Suppressor macrophage treated with lipopolysaccharide for 1 hour (primary cell): ENCODE measurements at regions not wholly inside any gene's neighbourhood (a gene's known extent, or its start where the extent isn't known, plus 50 kb on each side); places are given as distances from the start of the nearest gene placed in this dataset.

Experiments
- DNase-seq, 3 donors: peaks; one replicate each; pipeline ENCODE4 v3.0.0-alpha.2; 2020 to 2022

DNA sequence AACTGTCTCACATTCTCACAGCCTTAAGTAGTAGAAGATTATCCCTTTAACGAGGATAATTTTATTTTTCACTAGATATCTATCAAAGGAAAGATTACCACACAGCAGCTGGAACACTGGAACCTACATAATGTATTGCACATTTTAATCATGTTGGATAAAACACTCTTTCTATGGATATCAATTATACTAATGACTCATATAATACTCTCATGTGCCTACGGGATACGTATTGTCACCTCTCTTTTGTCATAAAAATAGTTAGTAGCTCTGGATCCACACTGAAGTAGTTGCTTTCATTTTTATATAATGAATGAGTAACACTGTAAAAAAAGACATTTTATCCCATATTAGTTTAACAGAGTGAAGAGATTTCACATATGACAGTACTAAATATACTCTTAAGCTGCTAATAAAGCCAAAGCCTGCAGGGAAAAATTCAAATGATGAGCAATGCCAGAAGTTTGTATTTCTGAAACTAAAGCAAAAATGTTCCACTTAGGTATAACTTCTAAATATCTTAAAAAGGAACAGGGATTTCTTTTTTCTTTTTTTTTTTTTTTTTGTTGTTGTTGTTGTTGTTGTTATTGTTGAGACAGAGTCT, 408.7 kb upstream of the PKN2 start:
- no peak for DNase-seq

DNA sequence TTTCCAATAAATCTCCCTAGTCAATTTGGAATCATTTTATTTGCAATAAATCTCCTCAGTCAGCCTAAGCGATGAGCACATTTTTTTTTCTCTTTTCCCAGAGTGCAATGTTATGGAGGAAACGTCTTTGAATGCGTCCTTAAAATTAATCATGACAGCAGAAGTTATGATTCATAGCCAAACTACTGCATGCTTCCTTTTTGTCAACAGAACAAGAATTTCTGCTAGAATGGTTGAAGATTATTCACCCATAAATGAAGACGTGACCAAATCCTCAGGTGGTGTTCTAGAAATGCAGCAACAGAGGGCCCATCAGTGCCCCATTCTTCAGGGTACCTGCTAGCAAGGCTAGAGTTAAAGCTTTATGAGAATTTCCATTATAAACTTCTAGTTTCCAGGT, 407.9 kb upstream of the PKN2 start:
- peak in 1 of 3 donors; percentile 2 for DNase-seq

DNA sequence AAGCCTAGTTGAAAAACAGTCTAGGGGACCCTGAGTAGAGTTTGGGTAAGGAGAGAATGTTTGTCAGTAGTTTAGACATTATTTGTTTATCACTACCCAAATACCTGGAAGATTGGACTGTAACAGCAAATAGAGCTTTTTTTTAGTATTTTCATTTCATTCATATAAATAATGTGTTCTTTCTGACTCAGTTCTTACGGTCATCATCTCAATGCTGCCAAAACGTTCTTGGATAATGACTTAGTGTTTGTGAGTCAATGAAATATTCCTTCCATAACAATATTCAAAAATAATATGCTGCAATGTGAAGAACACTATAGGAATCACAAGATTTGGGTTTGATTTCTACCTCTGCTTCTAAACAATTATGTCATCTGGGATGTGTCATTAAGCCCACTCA, 400.0 kb upstream of the PKN2 start:
- no peak for DNase-seq

DNA sequence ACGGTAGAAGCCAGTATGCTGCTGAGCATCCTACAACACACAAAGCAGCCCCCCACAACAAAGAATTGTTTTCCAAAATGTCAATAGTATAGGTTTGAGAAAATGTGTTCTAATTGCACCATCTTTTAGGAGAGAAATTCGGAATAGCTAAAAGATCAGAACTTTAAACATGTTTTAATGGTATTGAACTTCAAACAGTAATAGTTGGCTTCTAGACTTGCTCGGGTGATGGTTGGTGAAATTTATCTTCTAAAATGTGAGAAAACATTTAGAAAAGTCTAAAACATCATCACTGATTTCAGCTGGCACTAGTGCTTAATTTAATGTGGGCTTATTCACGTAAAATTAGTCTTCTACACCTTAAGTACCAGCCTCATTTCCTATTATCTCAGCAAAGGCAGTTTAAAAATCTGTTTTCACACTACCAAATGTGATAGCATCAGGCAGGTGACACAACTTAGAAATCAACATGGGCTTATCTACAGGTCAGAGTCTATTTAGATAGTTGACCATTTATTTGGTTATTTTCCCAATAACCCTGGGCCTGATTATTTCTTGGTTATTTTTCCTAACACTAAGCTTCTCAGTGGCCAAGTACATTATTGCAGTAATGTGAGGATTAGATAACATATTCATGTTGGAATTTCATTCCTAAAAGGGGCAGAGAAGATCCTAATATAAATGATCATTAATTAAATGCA, 399.3 kb upstream of the PKN2 start:
- no peak for DNase-seq

DNA sequence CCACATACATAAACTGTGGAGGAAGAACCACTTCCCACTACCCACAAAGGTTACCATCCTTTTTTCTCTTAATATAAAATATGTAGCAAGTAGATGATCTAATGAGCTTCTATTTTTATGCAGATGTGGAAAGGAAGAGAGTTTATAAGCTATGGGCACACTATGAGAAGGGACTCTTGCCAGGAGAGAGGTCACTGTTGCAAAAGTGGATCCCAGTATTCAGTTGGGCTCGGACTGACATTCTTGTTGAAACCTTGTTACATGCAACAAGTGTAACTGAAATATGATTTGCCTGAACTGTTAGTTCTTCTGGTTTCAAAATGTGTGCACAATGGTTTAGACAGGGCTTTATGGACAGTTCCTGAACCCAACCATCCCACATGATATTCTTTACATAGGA, 397.4 kb upstream of the PKN2 start:
- no peak for DNase-seq

DNA sequence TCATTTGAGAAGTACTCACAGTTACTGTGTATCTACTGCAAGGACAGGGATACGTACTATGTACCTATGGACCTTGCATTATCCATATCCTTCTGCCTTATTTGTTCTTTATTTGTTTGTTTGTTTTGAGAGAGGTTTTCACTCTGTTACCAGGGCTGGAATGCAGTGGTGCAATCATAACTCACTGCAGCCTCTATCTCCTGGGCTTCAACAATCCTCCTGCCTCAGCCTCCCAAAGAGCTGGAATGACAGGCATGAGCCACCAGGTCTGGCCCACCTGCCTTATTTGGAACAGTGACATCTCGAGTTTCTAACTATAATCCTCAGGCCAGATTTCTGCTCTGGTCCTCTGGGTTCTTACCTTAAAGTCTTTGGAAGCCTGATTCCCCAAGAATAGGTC, 395.5 kb upstream of the PKN2 start:
- DNase-seq = no peak

DNA sequence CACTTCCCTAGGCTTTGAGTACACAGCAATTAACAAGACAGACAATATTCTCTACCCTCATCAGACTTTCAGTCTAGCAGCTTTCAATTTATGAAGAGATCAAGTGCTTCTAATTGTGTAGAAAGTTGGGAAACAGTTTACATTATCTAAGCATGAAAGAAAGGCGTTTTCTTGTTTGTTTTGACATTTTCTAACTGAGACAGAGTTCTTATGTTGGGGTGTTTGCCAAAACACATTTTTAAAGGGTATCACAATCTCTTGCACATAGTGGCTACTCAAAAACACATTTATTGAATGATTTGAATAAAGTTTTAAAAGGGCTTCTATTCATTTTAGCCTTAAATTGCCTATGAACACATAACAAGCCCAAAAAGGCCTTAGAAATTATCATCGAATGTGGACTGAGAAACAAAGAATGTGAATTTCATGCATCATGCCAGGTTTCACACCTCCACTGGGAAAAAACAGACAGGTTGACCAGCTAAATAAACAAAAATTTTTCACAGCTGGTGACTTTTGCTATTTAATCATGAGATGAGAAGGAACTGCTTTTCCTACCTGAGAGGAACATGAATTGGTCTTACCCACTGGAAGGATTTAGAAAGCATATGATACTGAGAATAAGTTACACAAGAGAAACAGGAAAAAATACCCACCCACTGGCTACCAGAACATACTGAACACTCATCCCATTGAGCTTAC, 394.5 kb upstream of the PKN2 start:
- no peak for DNase-seq

DNA sequence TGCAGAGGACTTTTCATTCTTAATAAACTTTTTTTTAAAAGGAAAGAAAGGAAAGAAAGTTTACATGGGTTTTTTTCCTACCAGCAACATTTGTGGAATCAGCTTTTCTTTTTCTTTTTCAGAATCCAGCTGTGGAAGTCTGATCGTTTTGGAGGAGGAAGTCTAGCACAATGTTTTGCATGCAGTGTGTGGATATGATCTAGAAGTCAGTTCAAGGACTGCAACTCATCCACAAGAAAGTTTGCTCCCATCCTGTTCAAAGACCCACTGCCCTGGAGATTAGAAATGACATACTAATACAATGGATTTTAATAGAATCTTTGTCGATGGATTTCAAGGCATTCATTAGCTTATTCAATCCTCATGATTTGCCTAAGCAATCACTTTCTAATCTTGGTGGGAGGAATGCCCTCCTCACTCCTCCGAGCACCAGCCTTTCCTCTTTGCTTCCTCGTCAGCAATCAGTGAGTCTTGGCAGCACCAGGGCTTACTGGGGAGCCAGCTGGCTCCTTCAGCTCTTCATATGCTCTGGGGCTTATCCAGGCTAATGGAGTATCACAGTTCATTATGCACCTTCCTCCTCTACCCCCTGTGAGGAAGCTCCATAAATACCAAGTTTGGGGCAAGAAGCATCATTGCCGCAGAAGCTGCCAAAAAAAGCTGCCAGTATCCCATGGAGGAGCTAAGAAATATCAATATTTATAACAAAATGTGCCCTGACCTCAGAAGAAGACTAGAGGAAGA, 392.3 kb upstream of the PKN2 start:
- no peak for DNase-seq

DNA sequence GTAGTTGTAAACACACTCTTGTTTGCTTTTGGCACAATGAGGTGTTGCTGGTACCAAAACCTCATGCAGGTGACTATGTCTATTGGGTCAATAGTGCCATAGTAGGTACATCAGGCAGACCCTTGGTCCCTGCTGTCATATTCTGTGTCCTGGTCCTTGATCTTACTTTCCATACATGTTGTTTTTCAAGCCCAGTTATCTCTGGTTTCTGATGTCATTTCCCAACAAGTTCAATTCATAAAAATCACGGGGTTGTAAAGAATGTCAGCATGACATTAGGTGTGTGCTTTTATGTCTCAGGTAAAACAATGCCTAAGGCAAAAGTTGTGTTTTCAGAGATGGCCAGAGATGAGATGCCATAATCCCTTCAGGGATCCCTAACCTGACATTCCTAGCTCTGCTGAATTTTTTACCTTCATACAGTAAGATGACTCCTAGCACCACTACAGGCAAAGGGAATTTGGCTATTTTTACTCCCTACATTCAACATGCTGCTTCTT, 390.3 kb upstream of the PKN2 start:
- no peak for DNase-seq

DNA sequence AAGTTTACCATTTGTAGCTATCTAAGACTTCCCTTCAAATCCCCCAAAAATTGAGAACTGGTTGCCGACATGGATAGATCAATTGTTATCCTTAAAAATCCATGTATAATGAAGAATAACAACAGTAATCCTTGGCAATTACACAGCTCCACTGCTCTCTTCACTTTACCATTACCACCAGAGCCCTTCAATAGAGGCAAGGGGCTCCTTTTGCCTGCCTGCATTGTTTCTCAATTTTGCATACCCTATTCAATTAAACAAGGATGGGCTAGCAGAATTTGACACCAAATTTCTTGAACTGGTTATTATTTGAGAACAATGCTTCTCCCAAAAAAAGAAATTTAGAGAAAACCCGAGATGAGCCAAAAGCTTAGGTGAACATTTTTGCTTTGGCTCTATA, 387.8 kb upstream of the PKN2 start:
- no peak for DNase-seq

DNA sequence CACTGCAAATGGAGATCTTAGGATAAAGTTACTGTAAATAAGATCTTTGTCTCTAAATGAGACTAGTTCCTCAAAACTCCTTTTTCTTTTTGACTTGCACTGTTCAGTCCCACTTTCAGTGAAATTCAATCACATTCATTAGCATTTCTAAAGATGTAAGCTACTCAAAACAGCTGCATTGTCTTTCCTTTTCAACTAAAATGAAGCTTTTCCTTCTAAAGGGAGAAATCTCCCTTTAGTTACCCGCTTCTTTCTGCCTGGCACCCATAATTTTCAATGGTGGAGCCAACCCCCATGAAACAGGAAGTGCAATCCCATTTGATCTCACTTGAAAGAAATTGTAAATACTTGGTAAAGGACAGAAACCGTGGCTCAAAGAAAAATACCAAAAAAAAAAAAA, 387.4 kb upstream of the PKN2 start:
- DNase-seq = no peak

DNA sequence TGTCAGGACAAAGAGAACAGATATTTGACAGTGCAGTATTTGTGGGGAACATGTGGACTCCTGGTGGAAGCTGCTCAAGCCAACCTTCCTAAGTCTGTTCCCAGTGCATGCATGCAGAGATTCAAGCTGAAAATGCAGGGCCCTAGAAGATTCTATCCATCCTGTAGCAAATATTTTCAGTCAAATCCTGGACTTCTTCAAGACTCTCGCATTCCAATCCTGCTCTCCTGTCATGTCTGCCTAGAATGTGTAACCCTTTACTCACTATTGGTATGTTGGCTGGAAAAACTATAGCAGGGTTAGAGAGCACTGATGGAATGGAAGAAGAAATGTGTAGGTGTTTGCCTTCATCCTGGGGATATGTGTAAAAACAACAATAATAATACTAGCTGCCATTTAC, 385.6 kb upstream of the PKN2 start:
- no peak for DNase-seq

DNA sequence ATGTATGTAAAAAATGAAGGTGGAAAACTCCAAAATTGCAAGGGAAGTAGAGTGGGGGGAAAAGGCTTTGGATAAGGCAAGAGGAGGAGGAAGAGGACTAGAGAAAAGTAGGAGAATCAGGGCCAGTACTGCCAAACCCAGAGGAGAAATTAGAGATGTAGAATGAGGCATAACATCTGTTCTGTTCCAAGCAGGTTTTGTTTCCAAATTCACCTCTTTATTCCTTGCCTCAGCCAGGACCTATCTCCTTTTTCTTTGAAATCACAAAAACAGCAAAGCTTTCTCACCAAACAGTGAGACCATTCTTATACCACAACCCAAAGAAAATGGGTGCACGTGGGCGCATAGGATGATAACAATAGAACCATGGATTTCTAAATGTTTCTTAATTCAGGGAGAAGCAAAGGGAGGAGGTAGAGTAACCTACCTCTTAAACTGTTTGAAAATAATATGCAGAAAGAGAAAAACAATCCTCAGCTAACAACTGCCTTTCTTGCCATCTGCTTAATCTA, 383.3 kb upstream of the PKN2 start:
- no peak for DNase-seq

DNA sequence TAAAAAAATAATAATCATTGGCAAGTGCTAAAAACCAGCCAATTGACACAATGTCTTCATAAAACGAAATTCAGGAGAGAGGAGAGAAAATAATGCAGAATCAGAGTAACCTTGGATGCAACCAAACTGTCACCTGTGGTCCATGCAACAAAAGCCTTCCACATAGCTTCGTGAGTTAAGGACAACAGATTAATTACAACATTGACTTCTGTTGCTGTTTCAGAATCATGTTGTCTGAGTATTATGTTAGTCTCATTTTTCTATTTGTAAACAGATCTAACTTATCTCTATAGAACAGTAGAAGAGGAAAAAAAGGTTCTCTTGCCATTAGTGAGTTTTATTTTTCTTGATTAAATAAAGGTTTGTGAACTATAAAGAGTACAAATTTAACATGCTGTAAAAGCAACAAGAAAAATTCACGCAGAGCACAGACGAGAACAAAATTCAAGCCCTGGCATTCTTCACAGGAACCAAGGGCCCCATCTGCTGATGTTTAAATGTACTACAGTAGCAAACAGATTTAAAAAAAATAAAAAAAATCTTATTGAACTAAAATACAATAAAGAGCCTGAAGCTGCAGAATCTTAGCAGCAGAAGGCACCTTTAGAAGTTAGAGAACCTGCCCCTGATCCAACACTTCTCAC, 381.1 kb upstream of the PKN2 start:
- DNase-seq = peak in 2 of 3 donors; percentile 1 to 13

DNA sequence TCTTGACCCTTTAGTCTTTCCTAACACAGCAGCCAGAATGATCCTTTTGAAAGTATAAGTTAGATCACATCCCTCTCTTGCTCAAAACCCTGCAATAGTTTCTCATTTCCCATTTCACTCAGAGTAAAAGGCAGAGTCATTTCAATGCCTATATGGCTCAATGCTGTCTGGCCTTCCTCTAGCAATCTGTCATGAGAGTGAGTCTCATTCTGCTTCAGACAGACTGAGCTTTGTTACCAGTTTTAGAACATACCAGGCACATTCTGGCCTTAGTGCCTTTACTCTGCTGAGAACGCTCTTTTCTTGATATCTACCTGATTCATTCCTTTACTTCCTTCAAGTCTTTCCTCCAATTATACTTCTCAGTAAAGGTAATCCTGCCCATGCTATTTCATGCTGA, 372.8 kb upstream of the PKN2 start:
- no peak for DNase-seq

DNA sequence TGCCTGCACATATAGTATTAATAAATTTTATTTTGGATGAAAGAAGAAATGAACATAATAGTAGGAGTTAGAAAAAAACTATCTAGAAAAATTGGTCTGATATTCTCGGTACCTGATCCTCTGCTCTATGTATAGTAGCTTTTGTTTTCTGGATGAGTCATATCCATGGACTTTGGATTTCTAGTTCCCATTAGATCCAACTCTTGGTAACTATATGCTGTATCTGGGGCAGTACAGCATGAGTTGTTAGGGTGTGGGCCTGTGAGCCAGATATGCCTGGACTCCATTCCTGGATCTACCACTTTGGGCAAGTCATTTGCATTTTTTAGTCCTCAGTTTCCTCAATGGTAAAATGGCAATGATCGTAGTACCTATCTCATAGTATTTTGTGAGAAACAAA, 372.2 kb upstream of the PKN2 start:
- DNase-seq = no peak

DNA sequence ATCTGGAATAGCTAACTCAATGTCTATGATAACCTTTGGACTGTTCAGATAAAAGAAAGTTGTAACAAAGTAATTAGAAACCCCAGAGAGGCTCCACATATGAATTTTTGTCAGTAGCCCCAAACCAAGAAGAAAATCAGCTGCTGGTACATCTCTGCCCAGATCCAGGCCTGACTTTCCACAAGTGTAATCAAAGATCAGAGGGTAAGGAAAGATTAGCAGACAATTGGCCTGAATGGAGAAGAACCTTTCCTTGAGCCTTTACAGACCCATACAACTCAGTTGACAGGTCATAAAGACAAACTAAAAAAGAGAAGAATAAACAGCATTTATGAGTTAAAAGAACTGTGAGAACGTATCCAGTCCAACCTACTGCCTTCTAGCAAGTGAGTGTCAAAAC, 366.7 kb upstream of the PKN2 start:
- no peak for DNase-seq

DNA sequence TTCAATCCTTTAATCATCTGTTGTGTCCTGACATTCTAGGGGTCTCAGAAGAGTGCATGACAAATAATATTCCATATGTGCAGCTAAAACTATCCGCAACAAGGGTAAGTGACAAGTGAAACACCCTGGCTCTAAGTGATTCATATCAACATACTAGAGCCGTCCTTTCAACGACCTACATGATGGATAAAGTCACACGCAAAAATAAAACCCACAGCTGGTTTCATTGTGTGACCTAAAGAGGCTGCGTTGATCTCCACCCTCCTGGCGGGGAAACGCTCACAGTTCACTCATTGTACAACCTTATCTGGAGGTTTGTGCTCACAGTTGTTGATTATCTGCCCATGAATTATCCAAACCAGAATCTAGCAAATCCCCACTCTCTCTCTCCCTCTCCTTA, 365.3 kb upstream of the PKN2 start:
- no peak for DNase-seq

DNA sequence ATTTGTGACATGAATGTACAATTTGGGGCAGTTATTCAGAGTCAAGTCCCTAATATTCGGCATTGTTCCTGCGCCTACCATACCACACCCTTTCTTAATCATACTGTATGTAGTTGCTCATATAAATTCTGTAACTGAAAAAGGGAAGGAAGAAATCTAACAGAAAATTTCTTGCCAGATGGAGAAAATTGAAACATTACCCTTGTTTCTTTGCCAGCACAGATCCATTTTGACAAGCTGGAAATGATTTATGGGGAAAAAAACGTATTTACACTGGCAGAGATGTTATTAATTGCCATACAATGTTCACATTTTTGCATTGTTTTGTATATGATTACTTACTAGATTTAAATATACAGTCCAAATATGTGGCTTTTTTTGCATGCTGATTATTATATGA, 363.8 kb upstream of the PKN2 start:
- DNase-seq = no peak

DNA sequence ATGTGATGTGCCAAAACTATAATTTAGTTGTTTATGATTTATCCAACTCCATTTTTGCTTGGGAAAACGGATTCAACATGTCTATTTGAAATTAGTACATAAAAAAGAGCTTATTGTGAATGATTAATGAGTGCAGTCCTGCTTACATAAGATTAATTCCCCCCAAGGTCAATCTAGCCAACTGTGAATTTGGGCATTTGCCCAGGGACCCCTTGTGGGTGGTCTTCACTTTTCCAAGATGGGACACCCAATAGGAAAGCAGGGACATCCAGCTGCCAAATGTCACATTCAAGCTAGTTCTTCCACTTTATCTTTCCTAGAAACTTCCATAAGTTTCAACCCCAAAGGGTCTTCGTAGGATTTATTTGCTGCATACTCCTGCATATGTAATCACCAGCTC, 362.4 kb upstream of the PKN2 start:
- DNase-seq = no peak

DNA sequence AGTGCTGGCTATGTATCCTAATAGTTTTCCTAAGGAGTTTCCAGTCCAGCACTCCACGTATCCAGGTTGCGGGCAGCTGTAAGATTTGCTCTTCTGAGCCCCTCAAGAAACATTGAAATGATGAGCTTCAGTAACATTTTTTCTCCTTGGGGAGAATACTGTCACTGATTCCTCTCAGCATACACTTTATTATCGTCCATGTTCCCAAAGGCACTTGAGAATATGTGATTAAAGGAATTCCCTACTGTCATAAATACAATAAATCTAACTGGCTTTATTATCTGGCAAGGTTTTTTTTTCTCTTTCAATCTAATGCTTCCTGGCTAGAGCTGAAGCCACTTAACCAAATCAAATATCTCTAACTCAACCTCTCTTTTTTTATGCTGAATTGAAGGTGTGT, 359.2 kb upstream of the PKN2 start:
- DNase-seq = no peak

DNA sequence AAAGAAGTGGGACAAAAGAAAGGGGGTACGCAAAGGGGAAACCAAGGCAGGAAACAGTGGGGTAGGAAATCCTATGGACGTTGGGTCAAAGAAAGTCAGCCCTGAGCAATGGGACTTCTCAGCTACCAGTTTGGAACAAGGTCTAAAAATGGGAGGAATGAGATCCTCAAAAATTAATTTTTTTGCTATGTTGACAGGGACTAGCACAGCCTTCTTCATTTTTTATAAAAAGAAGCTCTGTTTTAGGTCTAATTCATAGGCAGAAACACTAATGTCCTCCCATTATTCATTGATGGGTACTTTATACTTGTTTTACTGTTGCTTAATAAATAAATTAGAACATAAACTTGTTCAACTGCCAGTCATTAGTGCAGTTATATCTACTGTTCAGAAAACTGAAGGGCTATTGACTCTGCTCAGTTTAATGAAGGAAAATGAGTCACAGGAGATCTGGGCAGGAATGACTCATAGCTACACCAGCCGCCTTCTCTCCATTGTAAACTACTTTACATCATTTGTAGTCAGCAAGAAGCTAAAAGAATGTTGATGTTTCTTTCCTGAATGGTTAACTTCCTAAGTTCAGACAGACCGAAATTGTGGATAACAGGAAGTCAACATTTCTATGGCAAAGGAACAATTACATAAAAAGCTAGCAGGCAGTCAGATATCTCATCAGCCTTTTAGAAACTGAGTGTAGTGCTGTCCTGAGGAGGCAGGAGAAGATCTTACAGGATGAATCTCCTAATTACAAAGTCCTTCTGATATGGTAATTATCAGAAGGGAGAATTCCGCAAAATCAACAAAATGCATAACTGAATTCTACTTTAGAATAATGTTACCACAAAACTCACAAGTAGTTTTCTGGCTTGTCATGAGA, 356.4 kb upstream of the PKN2 start:
- peak; percentile 10 to 29 (median 11) for DNase-seq
